Ovary (tissue), 3 donors: ENCODE measurements at regions not wholly inside any gene's neighbourhood (a gene's known extent, or its start where the extent isn't known, plus 50 kb on each side); places are given as distances from the start of the nearest gene placed in this dataset.

Source experiments
- EP300 ChIP-seq: sonication (generic); formaldehyde crosslinking; IDR thresholded peaks from one replicate; pipeline ENCODE4 v1.6.1; 2017; ENCODE audit warnings: antibody characterized with exemption
- TF ChIP-seq, protein P1 (sequence below), 3 donors: fragments of 450-650 bp in 2 of 3; fragments of 200-600 bp in 1 of 3; IDR thresholded peaks; one replicate each; pipeline versions ENCODE4 v1.5.1 to v1.8.0; 2016 to 2022; ENCODE audit warnings: antibody characterized with exemption in 3 of 3, mild to moderate bottlenecking in 1 of 3
- donor health status: DM: no; HTN: no; CAD: no.

DNA sequence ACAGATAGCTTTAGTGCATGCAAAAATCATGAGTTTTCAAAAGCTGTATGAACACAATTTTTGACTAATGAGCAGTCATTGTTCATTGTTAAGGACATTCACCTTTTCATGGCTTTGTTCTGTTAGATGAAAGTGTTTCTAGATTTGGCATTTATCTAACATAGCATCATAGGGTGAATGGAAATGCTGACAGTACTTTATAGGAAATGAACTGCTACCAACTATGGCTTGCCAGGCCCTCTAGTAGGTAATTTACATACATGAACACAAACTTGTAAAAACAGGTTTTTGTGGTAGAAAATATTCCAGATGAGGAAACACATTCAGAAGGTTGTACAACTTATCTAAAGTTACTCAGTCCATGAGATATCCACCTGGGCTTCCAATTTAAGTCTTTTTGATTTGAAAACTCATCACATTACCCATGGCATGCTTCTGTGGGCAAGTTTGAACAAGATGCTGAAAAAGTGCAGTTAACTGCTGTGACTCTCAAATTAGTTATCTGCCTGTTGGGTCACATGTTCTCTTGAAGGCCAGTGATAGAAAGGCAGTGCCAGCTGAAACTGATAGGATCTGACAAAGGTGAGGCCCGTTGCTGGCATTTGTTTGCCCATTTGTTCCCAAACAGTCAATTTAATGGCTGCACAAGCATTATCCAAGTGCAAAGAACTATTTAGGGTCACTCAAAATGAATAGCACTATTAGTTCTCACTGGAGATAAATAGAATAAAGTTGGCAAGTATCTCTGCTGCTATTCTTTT, 399.1 kb downstream of the MAN2A1 start:
- TF ChIP-seq, protein P1, sequence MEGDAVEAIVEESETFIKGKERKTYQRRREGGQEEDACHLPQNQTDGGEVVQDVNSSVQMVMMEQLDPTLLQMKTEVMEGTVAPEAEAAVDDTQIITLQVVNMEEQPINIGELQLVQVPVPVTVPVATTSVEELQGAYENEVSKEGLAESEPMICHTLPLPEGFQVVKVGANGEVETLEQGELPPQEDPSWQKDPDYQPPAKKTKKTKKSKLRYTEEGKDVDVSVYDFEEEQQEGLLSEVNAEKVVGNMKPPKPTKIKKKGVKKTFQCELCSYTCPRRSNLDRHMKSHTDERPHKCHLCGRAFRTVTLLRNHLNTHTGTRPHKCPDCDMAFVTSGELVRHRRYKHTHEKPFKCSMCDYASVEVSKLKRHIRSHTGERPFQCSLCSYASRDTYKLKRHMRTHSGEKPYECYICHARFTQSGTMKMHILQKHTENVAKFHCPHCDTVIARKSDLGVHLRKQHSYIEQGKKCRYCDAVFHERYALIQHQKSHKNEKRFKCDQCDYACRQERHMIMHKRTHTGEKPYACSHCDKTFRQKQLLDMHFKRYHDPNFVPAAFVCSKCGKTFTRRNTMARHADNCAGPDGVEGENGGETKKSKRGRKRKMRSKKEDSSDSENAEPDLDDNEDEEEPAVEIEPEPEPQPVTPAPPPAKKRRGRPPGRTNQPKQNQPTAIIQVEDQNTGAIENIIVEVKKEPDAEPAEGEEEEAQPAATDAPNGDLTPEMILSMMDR (IDR thresholded peaks at IDR 0.05): no peak
- TF ChIP-seq EP300: no peak
